ENCODE measurements at regions not wholly inside any gene's neighbourhood (a gene's known extent, or its start where the extent isn't known, plus 50 kb on each side); places are given as distances from the start of the nearest gene placed in this dataset.

DNA sequence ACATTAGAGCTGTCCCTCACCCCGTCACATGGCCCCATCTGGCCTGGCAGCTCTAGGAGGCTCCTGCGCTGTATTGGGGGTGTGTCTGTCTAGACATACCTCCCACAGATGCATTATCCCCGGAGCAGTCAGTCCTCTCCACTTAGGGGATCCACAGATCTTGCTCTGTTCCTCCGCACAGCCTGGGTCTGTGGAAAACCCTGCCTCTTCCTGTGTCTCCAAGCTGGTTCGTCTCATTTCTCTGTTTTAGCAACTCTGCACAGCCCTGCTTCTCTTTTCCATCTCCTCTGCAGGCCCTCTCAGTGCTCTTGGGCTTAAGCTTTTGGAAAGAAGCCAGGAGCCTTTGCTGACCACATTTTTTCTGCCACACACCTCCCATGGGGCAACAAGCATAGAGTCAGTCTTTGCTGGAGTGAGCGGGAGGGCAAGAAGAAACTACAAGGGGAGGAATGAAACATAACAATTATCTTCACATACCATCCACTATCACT is 241.5 kb downstream of the FOXD2 start:
- WGBS, 4 donors, result 59 to 66% (median 64%) methylated on average over 5 to 6 of the region's 6 CpGs

DNA sequence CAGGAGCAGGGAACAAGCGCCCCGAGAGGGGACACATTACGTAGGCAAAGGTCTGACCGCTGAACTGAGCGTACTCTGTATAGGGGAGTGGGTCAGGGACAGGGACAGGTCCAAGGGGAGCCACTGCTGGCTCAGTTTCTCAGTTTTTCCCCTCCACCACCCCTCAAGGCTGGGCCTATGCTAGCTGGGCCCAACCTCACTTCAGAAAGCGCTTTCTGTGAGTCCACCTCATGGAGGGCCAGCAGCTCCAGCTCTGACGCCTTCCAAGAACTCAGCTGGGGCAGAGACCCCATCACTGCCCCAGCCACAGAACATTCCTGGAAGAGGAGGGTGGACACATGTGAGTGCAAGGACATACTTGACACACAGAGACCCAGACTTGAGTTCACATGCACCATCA is 242.0 kb downstream of the FOXD2 start:
- intact Hi-C loops (cut with DNase I), result no loop called here
- H3K27ac ChIP-seq, result no peak overlapping the region
- H3K9me3 ChIP-seq (replicated peaks in 1 of 3), result no peaks in the 10 kb centered on the region
- H3K36me3 ChIP-seq (replicated peaks in 1 of 2), result no peaks in the 10 kb centered on the region
- peak in 2 of 7 donors; percentile 7 to 28 for DNase-seq
- H3K27me3 ChIP-seq, result no peaks in the 10 kb centered on the region
- no peaks in the 10 kb centered on the region for H3K4me1 ChIP-seq (replicated peaks in 1 of 2)
- TF ChIP-seq, protein P1, sequence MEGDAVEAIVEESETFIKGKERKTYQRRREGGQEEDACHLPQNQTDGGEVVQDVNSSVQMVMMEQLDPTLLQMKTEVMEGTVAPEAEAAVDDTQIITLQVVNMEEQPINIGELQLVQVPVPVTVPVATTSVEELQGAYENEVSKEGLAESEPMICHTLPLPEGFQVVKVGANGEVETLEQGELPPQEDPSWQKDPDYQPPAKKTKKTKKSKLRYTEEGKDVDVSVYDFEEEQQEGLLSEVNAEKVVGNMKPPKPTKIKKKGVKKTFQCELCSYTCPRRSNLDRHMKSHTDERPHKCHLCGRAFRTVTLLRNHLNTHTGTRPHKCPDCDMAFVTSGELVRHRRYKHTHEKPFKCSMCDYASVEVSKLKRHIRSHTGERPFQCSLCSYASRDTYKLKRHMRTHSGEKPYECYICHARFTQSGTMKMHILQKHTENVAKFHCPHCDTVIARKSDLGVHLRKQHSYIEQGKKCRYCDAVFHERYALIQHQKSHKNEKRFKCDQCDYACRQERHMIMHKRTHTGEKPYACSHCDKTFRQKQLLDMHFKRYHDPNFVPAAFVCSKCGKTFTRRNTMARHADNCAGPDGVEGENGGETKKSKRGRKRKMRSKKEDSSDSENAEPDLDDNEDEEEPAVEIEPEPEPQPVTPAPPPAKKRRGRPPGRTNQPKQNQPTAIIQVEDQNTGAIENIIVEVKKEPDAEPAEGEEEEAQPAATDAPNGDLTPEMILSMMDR (IDR thresholded peaks at IDR 0.05), result no peak
- no peak for TF ChIP-seq POLR2A (IDR thresholded peaks at IDR 0.05)
- 87 to 95% (median 92%) methylated on average over 7 of the region's 7 CpGs for WGBS, 4 donors
- no peak overlapping the region for H3K4me3 ChIP-seq

More for the DNA sequence above, 241.5 kb downstream of the FOXD2 start:
- Histone ChIP-seq H3K27me3 (no peaks in the 10 kb centered on the region), H3K27ac (no peak overlapping the region), H3K4me1 (replicated peaks in 1 of 2) (no peaks in the 10 kb centered on the region), H3K9me3 (replicated peaks in 1 of 3) (no peaks in the 10 kb centered on the region), H3K36me3 (replicated peaks in 1 of 2) (no peaks in the 10 kb centered on the region), H3K4me3 (no peak overlapping the region)
- TF ChIP-seq, protein P1 (IDR thresholded peaks at IDR 0.05), result no peak
- TF ChIP-seq POLR2A (IDR thresholded peaks at IDR 0.05), result no peak
- DNase-seq, result peak in 4 of 7 donors; percentile 1 to 39 (median 12)
- intact Hi-C loops (cut with DNase I), result no loop called here

DNA sequence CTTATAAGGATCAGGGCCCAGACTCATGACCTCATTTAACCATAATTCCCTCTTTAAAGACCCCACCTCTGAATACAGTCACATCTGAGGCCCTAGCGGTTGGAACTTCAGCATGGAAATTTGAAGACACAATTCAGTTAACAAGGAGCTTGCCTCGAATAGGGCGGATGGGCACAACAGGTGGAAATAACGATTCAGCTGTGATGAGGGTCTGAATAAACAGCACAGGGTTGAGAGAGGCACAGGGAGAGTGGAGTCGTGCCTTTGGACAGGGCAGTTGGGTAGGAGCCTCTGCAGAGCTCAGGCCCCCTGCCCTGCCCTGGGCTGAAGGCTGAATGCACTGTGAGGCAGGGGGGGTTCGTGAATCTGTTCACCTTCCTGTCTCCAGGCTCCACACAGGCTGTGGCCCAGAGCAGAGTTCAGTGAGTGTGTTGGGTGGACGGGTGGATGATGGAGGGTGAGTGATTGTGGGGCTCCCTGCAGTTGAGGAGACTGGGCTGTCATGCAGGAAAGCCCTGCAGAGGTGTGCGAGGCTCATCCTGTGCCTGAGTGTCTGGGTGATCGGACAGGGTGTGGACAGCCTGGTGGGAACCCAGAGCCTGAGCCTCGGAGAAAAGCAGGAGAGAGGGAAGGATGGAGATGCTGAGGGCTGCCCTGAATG is 243.1 kb downstream of the FOXD2 start:
- no peaks in the 10 kb centered on the region for H3K36me3 ChIP-seq (replicated peaks in 1 of 2)
- TF ChIP-seq, protein P1 (IDR thresholded peaks at IDR 0.05), result no peak
- TF ChIP-seq POLR2A (IDR thresholded peaks at IDR 0.05), result no peak
- DNase-seq, result peak in 3 of 7 donors; percentile 2 to 34 (median 3)

DNA sequence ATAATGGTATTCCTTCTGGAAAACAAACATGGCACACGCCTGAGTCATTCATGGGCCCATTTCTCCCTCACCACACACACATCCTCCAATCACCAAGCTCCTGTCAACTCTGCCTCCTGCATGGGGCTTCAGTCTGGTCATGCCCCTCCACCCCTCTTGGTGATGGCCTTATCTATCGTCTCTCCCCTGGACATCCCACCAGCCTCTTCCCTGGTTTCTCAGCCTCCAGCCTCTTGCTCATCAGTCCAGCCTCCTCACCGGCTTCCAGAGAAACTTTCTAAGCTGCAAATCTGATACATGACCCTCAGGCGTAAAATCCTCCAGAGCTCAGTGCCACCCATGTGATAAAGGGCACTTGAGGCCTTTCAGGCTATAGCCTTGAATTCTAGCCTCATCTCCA is 243.9 kb downstream of the FOXD2 start:
- intact Hi-C loops (cut with DNase I), result no loop called here
- Histone ChIP-seq H3K27me3 (no peaks in the 10 kb centered on the region), H3K4me1 (replicated peaks in 1 of 2) (no peaks in the 10 kb centered on the region), H3K4me3 (no peak overlapping the region), H3K9me3 (replicated peaks in 1 of 3) (no peaks in the 10 kb centered on the region), H3K27ac (no peak overlapping the region), H3K36me3 (replicated peaks in 1 of 2) (no peaks in the 10 kb centered on the region)
- WGBS, 4 donors, result 88 to 91% (median 89%) methylated on average over 4 of the region's 4 CpGs
- DNase-seq, result peak in 3 of 7 donors; percentile 1 to 17 (median 5)
- TF ChIP-seq, protein P1 (IDR thresholded peaks at IDR 0.05), result no peak
- TF ChIP-seq POLR2A (IDR thresholded peaks at IDR 0.05), result no peak

More for the DNA sequence above, 243.1 kb downstream of the FOXD2 start:
- intact Hi-C loops (cut with DNase I), result no loop called here
- Histone ChIP-seq H3K9me3 (replicated peaks in 1 of 3) (no peaks in the 10 kb centered on the region), H3K27ac (no peak overlapping the region), H3K4me1 (replicated peaks in 1 of 2) (no peaks in the 10 kb centered on the region), H3K27me3 (no peaks in the 10 kb centered on the region), H3K4me3 (no peak overlapping the region)
- 77 to 87% (median 84%) methylated on average over 8 to 10 of the region's 10 CpGs for WGBS, 4 donors
